ENCODE measurements at regions not wholly inside any gene's neighbourhood (a gene's known extent, or its start where the extent isn't known, plus 50 kb on each side); places are given as distances from the start of the nearest gene placed in this dataset.

DNA sequence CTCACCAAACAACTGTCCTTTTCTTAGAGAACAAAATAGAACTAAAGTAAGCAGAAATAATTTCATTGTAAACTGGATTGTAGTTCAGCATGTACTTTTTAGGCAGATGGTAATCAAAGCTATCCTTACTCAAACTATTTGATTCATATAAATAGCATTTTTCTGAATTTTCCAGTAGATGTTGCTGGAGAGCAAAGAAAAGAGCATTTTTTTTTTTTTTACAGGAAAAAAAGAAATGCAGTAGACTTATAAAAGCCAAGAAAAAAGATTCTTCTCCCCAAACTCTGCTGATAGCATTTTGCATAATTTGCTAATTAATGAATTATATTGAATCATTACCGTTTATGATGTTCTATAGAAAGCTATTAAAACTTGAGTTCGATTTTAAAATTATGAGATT is 715.3 kb upstream of the WWC1 start:
- DNase-seq: no peak

DNA sequence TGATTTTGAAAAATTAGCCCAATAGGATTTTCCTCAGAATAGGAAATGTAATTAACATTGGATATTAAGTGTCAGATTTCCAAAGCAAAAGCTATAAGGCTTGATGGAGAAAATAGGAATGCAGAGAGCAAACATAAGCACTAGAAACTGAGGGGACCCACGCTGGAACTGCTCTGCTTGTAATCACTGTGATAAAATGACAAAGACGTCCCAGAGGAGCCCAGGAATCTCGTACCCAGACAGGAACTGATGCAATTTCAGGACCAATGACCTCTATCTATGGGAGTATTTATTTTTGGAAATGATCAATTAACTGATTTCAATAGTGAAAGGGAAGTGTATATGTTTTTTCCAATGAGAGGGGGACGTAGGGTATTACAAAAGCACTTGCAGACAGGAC is 714.5 kb upstream of the WWC1 start:
- no peak for DNase-seq

DNA sequence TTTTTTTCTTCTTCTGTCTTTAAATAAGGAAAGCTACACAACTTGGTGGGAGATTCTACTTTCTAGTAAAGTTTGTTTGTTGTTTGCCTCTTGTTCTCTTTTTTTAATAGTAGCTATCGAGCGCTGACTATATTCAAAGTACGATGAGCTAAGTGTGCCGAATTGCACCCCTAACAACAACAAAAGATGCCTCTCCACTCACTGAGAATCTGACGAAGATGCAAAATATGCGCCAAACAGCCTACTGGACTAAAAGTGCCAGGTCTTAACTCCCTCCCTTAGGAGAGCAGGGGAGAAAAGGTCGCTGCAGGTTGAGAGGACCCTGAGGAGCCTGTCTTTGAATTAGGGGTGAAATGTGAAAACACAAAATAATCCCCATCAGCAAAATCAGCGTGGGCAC is 713.8 kb upstream of the WWC1 start:
- no peak for DNase-seq

DNA sequence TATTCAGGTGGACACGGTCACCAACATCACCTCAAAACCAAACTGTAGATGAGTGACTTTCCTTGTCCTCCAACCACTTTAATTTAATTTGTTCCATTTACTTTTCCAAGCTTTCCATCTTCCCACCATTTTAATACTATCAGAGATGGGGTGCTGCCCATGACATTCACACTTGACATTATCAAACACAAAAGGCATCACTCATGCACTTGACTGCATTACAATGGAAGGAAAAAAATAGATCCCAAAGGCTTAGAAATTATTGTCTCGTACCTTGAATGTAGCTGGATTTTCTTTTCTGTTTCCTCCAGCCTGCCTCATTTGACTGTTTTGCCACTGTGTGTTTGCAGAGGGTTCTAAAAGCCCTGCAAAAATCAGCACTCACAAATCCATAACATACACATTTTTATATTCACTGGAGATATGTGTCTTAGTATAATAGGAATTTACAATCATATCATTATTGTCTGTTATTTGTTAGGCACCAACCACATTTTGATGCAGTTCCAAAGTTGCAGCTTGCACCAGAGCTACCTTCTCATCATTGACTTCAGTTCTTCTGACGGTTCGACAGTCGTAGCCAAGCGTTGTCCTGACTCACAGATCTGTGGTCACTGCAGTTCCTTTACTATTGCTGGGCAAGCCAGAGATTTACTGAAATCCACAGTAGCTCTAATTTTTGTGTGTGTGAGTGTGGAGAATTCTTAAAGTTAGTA is 712.3 kb upstream of the WWC1 start:
- DNase-seq: no peak

DNA sequence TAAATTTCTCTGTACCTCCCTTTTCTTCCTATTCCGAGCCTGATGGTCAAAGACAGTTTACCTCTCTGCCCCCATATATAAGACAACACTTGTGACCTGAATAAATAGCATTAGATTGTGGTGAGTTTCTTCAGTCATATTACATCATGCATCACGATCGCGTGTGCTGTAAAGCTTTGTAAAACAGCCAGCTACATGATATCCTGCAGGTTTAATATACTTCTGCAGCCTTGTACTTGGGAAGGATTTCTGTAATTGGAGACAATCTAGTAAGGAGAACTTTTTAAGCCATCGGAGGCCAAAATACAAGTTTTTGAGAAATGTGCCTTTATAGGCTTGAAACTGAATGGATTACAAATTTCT is 711.8 kb upstream of the WWC1 start:
- no peak for DNase-seq

DNA sequence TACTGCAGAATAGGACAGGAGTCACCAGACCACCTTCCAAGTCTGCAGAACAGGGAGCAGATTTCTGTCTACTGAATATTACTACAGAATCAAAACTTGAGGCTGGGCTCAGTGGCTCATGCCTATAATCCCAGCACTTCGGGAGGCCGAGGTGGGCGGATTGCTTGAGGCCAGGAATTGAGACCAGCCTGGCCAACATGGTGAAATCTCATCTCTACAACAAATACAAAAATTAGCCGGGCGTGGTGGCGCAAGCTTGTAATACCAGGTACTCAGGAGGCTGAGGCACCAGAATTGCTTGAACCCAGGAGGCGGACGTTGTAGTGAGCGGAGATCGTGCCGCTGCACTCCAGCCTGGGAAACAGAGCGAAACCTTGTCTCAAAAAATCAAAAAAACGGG is 710.8 kb upstream of the WWC1 start:
- DNase-seq: no peak

DNA sequence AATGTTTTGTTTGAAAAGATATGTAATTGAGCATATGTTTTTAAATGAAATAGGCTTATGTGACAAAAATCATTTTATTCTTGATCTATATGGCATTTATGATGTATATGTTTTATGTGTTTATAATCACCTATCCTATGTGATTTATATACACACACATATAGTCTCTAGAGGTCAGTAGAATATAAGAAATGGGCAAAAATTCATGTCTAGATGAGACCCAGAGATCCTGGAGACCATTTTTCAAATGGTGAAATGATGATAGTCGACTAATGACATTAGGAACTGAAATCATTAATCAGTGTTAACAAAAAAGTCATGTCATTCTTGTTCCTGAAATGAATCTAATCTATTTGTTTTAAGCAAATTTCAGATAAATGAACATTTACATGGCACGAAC is 709.2 kb upstream of the WWC1 start:
- DNase-seq: peak; percentile 3

DNA sequence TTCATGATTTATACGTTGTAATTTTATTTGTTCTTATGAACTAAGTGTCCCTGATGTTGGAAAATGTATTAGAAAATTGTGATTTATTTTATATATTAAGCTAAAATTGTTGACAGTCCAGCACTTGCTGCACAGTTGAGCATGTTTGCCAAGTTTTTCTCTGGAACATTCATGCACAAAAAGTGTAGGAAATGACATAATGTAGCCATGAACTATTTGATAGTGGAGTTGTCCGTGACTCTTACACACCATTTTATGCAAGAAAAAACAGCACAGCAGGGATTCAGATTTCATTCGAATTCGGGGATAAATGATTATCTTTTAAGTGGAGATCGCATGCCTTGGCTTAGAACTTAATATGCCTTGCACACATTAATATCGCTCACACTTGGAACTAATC is 708.6 kb upstream of the WWC1 start:
- DNase-seq: no peak

DNA sequence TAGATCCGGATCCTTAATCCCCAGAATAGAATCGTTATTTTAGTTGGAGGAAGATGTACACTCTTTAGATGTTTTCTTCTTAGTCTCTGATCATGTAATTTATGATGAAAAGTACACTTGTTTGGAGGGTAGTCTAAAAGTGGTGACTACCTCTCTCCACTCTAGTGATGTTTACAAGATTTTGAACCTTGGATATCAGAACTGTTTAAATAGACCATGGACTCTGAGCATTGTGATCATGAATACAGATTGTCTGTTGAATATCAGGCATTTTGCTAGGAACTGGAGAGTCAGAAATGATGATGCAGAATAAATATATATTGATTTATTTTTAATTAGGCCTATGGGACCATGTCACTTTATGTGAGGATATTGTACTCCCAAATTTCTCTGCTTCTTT is 706.3 kb upstream of the WWC1 start:
- no peak for DNase-seq

DNA sequence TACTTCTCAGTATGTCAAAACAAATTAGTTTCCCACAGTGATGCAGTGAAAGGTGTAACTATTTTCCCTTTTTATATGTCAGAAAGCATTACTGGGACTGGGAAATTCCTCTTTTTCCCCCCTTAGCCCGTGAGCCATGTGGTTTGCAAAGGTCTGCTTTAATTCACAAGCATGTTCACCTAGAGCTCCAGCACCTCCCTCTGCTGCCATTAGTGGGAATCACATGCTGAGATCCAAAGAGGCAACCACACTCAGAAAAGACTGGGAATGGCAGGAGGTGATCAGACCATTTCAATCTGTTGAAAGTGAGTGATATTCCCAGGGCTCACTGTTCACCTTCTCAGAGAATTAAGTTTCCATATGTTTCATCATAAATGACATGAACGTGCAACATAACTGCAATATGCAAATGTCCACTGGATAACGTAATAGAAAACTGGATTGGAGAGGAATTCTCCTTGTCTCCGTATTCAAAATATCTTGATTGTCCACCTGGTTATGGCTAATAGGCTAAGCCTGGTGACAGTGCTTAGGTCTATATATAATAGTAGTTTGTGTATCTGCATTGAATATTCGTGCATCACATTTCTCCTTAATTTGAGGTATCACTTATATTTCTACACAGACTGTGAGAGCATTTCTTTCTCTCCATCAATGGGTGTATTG is 703.5 kb upstream of the WWC1 start:
- DNase-seq: peak; percentile 41

DNA sequence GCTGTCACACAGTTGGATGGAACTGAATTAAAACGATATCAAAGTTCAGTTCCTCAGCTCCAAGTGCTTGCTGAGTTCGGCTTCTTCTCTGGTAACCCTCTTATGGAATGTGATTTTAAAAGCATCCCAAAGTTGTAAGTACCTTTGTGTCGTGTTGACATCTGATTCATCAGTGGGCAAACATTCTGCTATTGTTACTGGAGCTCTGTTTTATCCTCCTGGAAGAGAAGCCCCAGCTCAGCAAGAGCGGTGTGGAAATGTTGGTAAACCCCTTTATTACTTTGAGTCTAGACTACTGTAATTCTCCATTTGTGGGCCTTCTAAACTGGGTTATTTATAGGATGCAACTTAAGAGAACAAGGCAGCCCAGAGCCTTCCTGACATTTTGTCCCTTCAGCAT is 699.3 kb upstream of the WWC1 start:
- DNase-seq: no peak

DNA sequence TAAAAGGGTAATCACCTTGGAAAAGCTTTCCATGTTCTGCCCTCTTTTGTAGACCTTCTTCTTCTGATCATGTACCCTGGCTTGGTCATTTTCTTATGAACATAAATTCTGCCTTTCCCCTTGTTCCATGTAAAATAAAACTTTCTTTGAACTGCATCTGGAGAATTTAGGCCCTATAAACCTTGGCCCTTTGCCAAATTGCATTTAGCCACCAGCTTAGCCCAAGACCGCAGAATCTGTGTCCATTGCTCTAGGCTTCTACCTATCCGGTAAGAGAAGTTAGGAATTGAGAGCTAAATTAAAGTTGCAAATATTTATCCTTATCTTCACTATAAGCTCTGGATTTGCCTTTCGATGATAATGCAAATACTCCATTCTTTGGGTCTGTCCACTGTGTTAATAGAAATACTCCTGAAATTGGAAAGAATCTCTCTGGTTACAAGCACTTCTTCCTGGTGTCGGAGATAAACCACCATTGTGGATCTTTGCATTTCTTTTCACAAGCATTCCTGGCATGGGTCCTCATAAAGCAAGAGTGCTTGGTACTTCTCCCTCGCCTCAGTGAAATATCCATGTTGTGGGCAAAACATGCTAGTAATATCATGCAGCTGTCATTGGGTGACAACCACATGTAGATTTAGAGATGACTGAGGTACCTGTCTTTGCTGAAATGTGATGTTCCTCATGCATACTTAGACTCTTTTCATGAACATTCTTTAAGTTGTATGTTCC is 698.0 kb upstream of the WWC1 start:
- no peak for DNase-seq

DNA sequence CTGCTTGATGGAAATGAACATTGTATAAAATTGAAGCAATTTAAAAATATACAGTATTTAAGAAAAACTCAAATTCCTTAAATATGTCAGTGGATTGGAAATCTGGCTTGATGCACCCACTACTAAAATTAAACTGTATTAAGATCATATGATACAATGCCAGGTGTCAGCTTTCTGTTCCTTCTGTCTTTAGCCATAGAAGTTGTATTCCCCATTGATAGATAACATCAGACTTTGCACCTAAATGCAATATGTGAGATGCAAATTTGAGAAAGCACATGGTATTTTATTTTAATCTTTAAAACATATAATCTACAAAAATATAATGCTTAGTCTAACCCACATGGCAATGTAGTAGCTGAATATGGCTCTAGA is 697.4 kb upstream of the WWC1 start:
- no peak for DNase-seq

DNA sequence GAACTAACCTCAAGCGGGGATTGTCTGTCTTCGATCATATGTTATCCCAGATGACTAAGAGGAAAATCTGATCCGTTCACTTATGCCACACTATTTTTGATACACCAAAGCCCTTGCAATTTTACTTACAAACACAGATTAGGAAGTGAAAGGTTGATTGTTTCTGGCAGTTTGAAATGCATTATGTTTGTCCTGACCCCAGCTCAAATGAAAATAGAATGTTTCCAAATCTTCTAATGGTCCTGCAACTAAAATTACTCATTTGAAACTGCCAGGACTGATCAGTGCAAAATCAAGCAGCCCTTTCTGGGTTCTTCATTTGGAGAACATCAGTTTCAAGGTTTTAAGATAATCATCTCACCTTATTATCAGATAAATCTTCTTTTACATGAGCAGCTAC is 696.7 kb upstream of the WWC1 start:
- DNase-seq: no peak

DNA sequence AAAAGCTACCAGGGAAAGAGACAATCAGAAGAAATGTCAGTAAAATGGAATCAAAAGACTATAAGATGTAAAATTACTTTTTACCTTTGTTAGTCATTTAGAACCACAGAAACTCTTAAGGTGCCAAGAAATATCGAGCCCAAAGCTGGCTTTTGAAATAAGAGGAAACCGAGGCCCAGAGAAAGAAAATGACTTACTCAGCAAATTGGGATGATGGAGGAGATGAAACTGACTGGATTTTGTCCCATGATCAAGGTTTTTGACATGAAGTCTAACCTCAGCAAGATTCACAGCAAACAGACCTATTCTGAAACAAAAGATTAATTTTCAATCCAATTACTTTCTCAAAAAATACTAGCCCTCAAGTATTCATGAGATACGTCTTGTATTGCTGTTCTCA is 696.2 kb upstream of the WWC1 start:
- DNase-seq: no peak

DNA sequence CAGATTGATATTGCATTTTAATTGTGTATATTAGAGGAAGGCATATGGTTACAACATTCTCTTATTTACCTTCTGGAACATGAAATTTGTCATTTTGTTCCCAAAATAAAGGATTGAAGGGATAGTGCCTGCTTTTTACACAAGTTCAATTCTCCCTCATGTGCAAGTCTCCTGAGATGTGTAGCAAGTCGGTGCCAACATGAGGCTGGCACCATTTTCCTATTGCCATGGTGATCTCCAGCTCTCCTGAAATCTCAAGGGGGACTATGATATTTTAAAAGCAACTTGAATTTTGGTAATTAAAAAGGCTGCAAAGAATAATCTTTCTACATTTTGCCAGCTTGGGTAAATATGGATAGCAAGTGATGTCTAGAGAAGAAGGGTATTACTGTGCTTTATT is 693.3 kb upstream of the WWC1 start:
- no peak for DNase-seq

DNA sequence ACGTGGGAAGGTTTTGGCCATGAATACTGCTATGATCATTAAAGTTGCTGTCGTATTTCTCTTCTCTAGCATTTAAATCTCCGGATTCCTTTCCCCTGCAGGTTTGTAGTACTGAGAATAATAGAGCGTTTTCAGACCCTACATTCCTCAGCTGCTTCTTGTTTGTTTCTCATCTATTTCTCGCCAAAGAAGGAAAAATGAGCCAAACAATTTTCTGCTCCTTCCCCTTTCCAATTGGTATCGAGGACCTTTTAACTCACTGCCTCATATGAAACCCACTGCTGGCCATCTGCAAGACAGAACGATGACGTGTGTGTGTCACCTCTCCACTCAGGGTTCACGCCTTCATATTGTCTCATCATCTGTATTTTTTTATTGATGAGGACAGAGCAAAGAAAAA is 689.4 kb upstream of the WWC1 start:
- no peak for DNase-seq

DNA sequence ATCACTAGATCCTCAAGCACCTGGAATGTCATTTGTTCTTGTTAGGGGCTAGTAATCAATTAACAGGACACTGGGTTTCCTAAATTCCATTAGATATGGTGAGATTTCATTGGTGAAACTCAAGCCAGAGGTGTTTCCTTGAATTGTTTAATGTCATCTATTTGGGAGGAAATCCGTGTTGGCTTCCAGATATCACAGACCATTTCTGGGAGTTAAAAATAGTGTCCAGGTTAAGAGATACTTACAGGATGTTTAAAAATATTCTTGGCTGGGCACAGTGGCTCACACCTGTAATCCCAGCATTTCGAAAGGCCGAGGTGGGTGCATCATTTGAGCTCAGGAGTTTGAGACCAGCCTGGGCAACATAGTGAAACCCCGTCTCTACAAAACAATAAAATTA is 688.3 kb upstream of the WWC1 start:
- DNase-seq: no peak

DNA sequence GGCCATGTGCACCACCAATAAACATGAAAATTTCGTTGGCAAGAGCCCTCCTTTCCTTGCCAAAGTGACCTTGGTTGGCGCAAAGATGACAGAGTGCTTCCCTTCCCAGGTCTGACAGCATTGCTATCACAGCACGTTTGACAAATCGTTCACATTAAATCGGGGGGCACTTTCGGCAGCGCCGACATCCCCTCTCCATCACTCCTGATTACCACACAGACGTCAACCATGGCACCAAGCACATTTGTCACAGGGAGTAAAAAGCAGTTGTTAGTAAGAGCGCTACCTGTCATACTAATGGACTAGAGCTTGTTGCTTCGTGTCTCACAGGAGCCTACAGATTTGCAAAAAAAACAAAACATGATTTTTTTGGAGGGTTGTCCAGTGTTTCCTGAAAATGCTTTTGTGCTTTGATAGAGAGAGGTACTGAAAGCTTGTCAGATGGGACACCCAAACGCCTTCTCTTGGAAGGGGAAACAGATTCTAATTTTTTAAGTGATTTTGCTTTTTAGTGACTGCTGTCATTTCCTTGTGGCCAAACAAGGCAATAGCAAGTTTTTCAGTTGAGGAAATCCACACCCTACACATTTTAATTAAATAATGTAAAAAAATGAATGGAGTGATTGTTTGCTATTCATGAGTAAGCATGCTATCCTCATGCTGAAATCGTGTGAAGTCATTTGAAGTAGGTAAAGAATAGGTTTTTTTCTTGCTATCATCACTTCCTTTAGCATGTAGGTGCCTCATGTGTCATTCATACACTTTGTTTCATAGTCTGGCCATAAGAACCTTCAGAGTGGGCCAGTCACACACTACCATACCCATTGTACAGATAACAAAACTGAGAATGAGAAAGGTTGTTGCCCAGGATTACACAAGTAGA is 682.8 kb upstream of the WWC1 start:
- DNase-seq: no peak

DNA sequence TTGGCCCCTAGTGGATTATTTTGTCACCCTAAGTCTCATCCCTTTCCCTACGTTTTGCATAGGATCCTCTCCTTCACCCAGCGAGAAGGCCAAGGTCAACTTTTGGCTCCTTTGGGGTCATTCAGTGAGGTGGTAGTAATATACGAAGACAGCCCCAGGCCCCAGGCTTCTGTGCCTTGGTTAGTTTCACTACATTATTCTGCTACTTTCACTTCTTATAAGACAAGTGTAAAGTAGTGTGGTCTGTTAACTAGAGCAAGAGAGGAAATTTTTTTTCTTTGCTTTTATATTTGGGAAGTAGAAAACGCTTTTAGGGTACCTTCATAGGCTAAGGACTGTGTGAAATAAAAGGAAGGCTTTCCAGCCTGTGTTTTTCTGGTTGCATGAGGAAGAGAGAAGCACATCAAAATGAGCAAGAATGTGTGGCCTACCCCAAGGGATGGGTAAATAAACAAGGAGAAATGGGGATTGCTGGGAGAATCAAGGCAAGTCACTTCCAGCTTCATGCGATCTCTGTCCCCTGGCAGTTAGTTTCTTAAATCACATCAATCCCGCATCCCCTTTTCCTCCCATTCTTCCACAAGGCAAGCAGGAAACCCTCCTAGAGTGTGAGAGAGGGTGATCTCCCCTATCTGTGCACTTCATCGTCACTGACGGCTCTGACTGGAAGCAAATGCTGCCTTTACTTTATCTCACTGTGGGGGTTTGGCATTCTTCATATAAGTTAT is 677.0 kb upstream of the WWC1 start:
- DNase-seq: no peak

DNA sequence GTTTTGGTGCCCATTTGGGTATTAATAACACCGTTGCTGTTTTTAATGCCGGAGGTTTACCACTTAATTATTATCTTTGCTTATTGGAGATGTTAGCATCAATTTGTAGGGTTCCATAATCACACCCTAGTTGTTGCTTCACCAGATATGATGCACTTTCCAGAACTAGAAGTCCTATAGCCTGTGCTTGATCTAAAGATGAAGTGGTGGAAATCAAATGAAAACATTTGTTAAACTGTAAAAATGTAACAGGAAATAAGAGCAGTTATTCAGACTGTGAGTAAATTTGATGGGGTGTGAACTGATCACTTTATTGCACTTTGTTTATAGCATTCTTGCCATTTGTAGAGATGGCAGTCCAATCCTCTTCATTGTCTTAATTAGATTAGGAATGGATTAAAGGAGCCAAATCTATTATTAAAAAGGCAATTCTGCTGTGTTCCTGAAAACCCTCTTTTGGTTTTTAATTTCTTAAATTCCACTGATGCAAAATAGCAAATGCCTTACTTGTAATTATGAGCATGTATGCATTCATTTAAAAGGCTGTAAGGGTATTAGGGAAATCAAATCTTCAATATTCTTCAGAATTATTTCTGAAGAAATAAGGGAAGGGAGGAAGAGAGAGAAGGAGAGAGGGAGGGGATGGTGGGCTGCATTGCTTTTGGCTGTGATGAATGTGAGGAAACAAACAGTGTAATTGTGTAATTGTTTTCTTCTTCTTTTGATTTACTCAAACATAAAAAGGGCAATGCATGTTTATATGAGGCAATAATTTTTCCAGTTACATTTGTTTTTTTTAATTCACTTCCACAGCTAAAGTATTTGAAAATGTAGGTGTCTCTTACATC is 675.2 kb upstream of the WWC1 start:
- no peak for DNase-seq

DNA sequence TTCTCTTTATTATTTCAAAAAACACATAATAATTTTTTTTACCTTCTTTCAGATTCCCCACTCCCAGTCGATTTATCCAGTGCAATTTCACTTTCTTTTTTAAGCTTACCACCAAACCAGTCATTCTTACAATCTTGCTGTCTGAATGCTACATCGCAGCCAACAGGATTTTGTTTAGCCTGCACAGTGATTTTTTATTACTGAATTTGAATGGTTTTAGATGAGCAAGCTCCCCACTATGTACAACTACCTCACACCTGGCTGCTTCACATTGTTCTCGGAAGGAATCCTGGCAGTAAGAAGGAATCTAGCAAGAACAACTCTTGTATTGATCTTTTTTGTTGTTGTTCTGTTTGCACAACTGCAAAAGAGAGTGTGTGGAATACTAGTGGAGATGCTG is 668.1 kb upstream of the WWC1 start:
- no peak for DNase-seq
